ENCODE measurements at regions not wholly inside any gene's neighbourhood (a gene's known extent, or its start where the extent isn't known, plus 50 kb on each side); places are given as distances from the start of the nearest gene placed in this dataset.

GRCh38 chr7:32218741-32219288 is 148.6 kb upstream of the PDE1C start:
- TF ChIP-seq CTCF (conservative IDR thresholded peaks at IDR 0.05 in 1 of 2, IDR thresholded peaks at IDR 0.05 in 1 of 2; ENCODE audit: extremely low read depth in 1 of 2, insufficient read depth in 1 of 2, low read depth in 1 of 2, low read length in 2 of 2) (no peak), EZH2 (IDR thresholded peaks at IDR 0.05; ENCODE audit: borderline replicate concordance, low read length) (no peak)
